WTC11 (cell line): ENCODE measurements at regions not wholly inside any gene's neighbourhood (a gene's known extent, or its start where the extent isn't known, plus 50 kb on each side); places are given as distances from the start of the nearest gene placed in this dataset.

Source experiments
- ATAC-seq: fragments of 200-7000 bp; cut with Tn5 transposase; 2 replicates; pipeline ENCODE4 v1.10.0; 2021; ENCODE audit warnings: mild to moderate bottlenecking, moderate library complexity
- CTCF ChIA-PET: fragments of 300-600 bp; sonication (Branson Sonifier 250); formaldehyde crosslinking; loops from one replicate; lab custom pipeline; 2021; ENCODE audit warnings: antibody characterized with exemption; lab: Charles Lee
- POLR2A ChIA-PET: fragments of 350-600 bp; sonication (Branson Sonifier 250); formaldehyde crosslinking; loops from one replicate; lab custom pipeline; 2021; ENCODE audit warnings: antibody characterized with exemption; lab: Charles Lee
- DNase-seq: peaks from one replicate; pipeline ENCODE4 v3.0.0; 2021; ENCODE audit warnings: low spot score
- H3K27ac Mint-ChIP-seq: 2 replicates; pipeline ENCODE4 v1.8.0; 2021; ENCODE audit warnings: mixed read lengths
- H3K27me3 Mint-ChIP-seq: 2 replicates; pipeline ENCODE4 v1.8.0; 2021; ENCODE audit warnings: low read depth, mild to moderate bottlenecking, moderate library complexity, mixed read lengths
- H3K36me3 Mint-ChIP-seq: 2 replicates; pipeline ENCODE4 v1.8.0; 2021; ENCODE audit warnings: mixed read lengths
- H3K4me1 Mint-ChIP-seq: 2 replicates; pipeline ENCODE4 v1.8.0; 2022; ENCODE audit warnings: mixed read lengths
- H3K4me3 Mint-ChIP-seq: 2 replicates; pipeline ENCODE4 v1.8.0; 2021; ENCODE audit warnings: mild to moderate bottlenecking, moderate library complexity, mixed read lengths
- H3K9me3 Mint-ChIP-seq: 2 replicates; pipeline ENCODE4 v1.8.0; 2021; ENCODE audit warnings: mixed read lengths
- AFF4 ChIP-seq: sonication (generic); formaldehyde crosslinking; IDR thresholded peaks from 2 replicates; pipeline ENCODE4 v1.8.1; 2023; ENCODE audit warnings: mild to moderate bottlenecking, missing genetic modification reagents, borderline replicate concordance
- AR ChIP-seq: fragments of 250-450 bp; sonication (Bioruptor Pico); IDR thresholded peaks from 2 replicates; pipeline ENCODE4 v1.9.0; 2021; ENCODE audit warnings: mild to moderate bottlenecking
- ATF2 ChIP-seq: sonication (generic); formaldehyde crosslinking; IDR thresholded peaks from 2 replicates; pipeline ENCODE4 v1.8.1; 2022; ENCODE audit warnings: low read depth, missing genetic modification reagents, borderline replicate concordance
- CREM ChIP-seq: sonication (generic); formaldehyde crosslinking; IDR thresholded peaks from 2 replicates; pipeline ENCODE4 v1.8.1; 2022; ENCODE audit warnings: mild to moderate bottlenecking, missing genetic modification reagents, moderate library complexity
- FOXP1 ChIP-seq: sonication (generic); formaldehyde crosslinking; IDR thresholded peaks from 2 replicates; pipeline ENCODE4 v1.8.0; 2022; ENCODE audit warnings: missing genetic modification reagents, mild to moderate bottlenecking, moderate library complexity, borderline replicate concordance
- GRHL2 ChIP-seq: fragments of 250-450 bp; sonication (Bioruptor Pico); IDR thresholded peaks from 2 replicates; pipeline ENCODE4 v1.8.0; 2022; ENCODE audit warnings: mild to moderate bottlenecking, moderate library complexity; ENCODE audit not compliant: insufficient replicate concordance, severe bottlenecking
- HMGXB4 ChIP-seq: sonication (generic); formaldehyde crosslinking; IDR thresholded peaks from 2 replicates; pipeline ENCODE4 v1.8.1; 2023; ENCODE audit warnings: mild to moderate bottlenecking, moderate library complexity, missing genetic modification reagents
- JUN ChIP-seq: sonication (generic); formaldehyde crosslinking; IDR thresholded peaks from 2 replicates; pipeline ENCODE4 v1.8.0; 2023; ENCODE audit warnings: mild to moderate bottlenecking, missing genetic modification reagents
- NR2C2 ChIP-seq: sonication (generic); formaldehyde crosslinking; IDR thresholded peaks from 2 replicates; pipeline ENCODE4 v1.8.0; 2022; ENCODE audit warnings: mild to moderate bottlenecking, missing genetic modification reagents
- OVOL2 ChIP-seq: fragments of 250-450 bp; sonication (Bioruptor Pico); IDR thresholded peaks from 2 replicates; pipeline ENCODE4 v1.9.0; 2021; ENCODE audit warnings: mild to moderate bottlenecking, borderline replicate concordance
- RORB ChIP-seq: fragments of 250-450 bp; sonication (Bioruptor Pico); IDR thresholded peaks from 2 replicates; pipeline ENCODE4 v1.9.0; 2021; ENCODE audit warnings: mild to moderate bottlenecking
- TEAD1 ChIP-seq: sonication (generic); formaldehyde crosslinking; IDR thresholded peaks from 2 replicates; pipeline ENCODE4 v1.8.0; 2022; ENCODE audit warnings: mild to moderate bottlenecking, missing genetic modification reagents
- ZNF121 ChIP-seq: sonication (generic); formaldehyde crosslinking; IDR thresholded peaks from 2 replicates; pipeline ENCODE4 v1.8.0; 2023; ENCODE audit warnings: missing genetic modification reagents
- ZNF317 ChIP-seq: sonication (generic); formaldehyde crosslinking; IDR thresholded peaks from 2 replicates; pipeline ENCODE4 v1.8.1; 2023; ENCODE audit warnings: low read depth, mild to moderate bottlenecking, moderate library complexity, missing genetic modification reagents, borderline replicate concordance
- ZNF671 ChIP-seq: fragments of 250-450 bp; sonication (Bioruptor Pico); IDR thresholded peaks from 2 replicates; pipeline ENCODE4 v1.8.0; 2021; ENCODE audit warnings: mild to moderate bottlenecking
- TF ChIP-seq, protein P1 (sequence below): fragments of 250-450 bp; sonication (Bioruptor Pico); IDR thresholded peaks from 2 replicates; pipeline ENCODE4 v1.9.0; 2021; ENCODE audit warnings: mild to moderate bottlenecking
- TF ChIP-seq, protein P2 (sequence below): sonication (generic); formaldehyde crosslinking; IDR thresholded peaks from 2 replicates; pipeline ENCODE4 v1.8.0; 2023; ENCODE audit warnings: missing genetic modification reagents, mild to moderate bottlenecking, borderline replicate concordance
- TF ChIP-seq, protein P3 (sequence below): fragments of 200-600 bp; IDR thresholded peaks from 2 replicates; pipeline ENCODE4 v1.8.0; 2022; ENCODE audit warnings: antibody characterized with exemption

DNA sequence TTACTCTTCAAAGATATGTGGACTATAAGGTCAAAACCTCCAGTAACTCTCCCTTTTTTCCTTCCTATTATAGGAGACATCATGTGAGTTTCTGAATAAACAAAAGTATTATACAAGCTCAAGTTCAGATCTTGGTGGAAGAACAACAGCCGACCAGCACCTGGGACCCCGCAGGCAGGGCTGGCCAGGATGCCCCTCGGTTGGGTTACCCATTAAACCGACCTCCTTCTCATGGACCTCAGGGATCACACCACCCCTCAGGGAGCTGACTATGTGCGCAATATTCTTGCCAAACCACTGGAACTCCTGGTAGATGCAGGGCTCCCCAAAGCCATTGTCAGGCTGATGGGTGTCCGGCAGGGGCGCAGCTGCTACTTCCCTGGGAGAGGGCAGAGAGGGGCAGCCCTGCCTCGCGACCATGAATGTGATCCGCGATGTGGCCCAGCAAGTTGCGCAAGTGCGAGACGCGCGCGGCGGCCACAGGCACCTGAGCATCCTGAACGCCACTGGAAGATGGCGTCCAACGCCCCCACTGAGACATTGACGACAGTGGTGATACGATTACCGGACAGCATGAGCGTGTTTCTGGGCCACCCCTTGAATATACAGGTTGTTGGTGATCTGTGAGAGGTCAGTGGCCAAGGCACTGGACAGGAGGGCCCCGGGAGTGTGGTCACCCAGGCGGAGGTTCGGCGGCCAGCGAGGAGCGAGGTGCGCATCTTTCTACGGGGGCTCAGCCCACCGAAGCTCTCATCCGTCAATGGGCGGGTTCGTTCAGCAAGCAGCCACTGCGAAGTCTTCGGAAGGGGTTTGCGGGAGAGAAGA lies 161.3 kb downstream of the IPMK start:
- H3K36me3 Mint-ChIP-seq, result peaks cover 10% of the 10 kb centered on the region
- TF ChIP-seq RORB (CRISPR knock-in tag) (no peak), AR (no peak), AFF4 (CRISPR knock-in tag) (no peak), FOXP1 (no peak), JUN (no peak), CREM (CRISPR knock-in tag) (no peak), NR2C2 (CRISPR knock-in tag) (no peak), ZNF671 (CRISPR knock-in tag) (no peak), ZNF317 (CRISPR knock-in tag) (no peak), ZNF121 (CRISPR knock-in tag) (no peak), OVOL2 (CRISPR knock-in tag) (no peak), HMGXB4 (CRISPR knock-in tag) (no peak), GRHL2 (CRISPR knock-in tag) (no peak), ATF2 (CRISPR knock-in tag) (no peak), TEAD1 (no peak)
- TF ChIP-seq, protein P1, sequence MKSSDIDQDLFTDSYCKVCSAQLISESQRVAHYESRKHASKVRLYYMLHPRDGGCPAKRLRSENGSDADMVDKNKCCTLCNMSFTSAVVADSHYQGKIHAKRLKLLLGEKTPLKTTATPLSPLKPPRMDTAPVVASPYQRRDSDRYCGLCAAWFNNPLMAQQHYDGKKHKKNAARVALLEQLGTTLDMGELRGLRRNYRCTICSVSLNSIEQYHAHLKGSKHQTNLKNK, result no peak
- TF ChIP-seq, protein P2, sequence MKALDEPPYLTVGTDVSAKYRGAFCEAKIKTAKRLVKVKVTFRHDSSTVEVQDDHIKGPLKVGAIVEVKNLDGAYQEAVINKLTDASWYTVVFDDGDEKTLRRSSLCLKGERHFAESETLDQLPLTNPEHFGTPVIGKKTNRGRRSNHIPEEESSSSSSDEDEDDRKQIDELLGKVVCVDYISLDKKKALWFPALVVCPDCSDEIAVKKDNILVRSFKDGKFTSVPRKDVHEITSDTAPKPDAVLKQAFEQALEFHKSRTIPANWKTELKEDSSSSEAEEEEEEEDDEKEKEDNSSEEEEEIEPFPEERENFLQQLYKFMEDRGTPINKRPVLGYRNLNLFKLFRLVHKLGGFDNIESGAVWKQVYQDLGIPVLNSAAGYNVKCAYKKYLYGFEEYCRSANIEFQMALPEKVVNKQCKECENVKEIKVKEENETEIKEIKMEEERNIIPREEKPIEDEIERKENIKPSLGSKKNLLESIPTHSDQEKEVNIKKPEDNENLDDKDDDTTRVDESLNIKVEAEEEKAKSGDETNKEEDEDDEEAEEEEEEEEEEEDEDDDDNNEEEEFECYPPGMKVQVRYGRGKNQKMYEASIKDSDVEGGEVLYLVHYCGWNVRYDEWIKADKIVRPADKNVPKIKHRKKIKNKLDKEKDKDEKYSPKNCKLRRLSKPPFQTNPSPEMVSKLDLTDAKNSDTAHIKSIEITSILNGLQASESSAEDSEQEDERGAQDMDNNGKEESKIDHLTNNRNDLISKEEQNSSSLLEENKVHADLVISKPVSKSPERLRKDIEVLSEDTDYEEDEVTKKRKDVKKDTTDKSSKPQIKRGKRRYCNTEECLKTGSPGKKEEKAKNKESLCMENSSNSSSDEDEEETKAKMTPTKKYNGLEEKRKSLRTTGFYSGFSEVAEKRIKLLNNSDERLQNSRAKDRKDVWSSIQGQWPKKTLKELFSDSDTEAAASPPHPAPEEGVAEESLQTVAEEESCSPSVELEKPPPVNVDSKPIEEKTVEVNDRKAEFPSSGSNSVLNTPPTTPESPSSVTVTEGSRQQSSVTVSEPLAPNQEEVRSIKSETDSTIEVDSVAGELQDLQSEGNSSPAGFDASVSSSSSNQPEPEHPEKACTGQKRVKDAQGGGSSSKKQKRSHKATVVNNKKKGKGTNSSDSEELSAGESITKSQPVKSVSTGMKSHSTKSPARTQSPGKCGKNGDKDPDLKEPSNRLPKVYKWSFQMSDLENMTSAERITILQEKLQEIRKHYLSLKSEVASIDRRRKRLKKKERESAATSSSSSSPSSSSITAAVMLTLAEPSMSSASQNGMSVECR (CRISPR knock-in tag), result no peak
- TF ChIP-seq, protein P3, sequence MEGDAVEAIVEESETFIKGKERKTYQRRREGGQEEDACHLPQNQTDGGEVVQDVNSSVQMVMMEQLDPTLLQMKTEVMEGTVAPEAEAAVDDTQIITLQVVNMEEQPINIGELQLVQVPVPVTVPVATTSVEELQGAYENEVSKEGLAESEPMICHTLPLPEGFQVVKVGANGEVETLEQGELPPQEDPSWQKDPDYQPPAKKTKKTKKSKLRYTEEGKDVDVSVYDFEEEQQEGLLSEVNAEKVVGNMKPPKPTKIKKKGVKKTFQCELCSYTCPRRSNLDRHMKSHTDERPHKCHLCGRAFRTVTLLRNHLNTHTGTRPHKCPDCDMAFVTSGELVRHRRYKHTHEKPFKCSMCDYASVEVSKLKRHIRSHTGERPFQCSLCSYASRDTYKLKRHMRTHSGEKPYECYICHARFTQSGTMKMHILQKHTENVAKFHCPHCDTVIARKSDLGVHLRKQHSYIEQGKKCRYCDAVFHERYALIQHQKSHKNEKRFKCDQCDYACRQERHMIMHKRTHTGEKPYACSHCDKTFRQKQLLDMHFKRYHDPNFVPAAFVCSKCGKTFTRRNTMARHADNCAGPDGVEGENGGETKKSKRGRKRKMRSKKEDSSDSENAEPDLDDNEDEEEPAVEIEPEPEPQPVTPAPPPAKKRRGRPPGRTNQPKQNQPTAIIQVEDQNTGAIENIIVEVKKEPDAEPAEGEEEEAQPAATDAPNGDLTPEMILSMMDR, result no peak
- H3K4me3 Mint-ChIP-seq, result no peak overlapping the region
- no peaks in the 10 kb centered on the region; the same call in 1 of the 2 replicates for H3K27me3 Mint-ChIP-seq
- H3K27ac Mint-ChIP-seq, result no peak overlapping the region
- H3K9me3 Mint-ChIP-seq, result peaks cover 18% of the 10 kb centered on the region
- ATAC-seq (no peak), DNase-seq (no peak)
- CTCF ChIA-PET, result no interaction called here
- POLR2A ChIA-PET, result no interaction called here
- H3K4me1 Mint-ChIP-seq, result peaks cover 9% of the 10 kb centered on the region
